Activated CD4-positive, alpha-beta memory T cell treated with anti-CD3 and anti-CD28 coated beads for 36 hours (primary cell): ENCODE measurements at regions not wholly inside any gene's neighbourhood (a gene's known extent, or its start where the extent isn't known, plus 50 kb on each side); places are given as distances from the start of the nearest gene placed in this dataset.
A peak's percentile ranks its signal among the peaks of the same experiment; 100 is the strongest.

ENCODE experiments used
- CTCF ChIA-PET: fragments of 350-600 bp; sonication (Branson Sonifier 250); formaldehyde crosslinking; loops from one replicate; lab custom pipeline; 2021; ENCODE audit warnings: antibody characterized with exemption, inconsistent platforms; lab: Charles Lee
- POLR2A ChIA-PET: fragments of 350-600 bp; sonication (Branson Sonifier 250); formaldehyde crosslinking; loops from one replicate; lab custom pipeline; 2021; ENCODE audit warnings: antibody characterized with exemption; lab: Charles Lee
- DNase-seq: peaks from one replicate; pipeline ENCODE4 v3.0.0-alpha.2; 2020
- H3K27ac Mint-ChIP-seq: one replicate; pipeline ENCODE4 v1.8.0; 2021; ENCODE audit warnings: mixed read lengths
- H3K27me3 Mint-ChIP-seq: one replicate; pipeline ENCODE4 v1.8.0; 2021; ENCODE audit warnings: mixed read lengths
- H3K36me3 Mint-ChIP-seq: one replicate; pipeline ENCODE4 v1.8.0; 2021; ENCODE audit warnings: mixed read lengths
- H3K4me1 Mint-ChIP-seq: one replicate; pipeline ENCODE4 v1.8.0; 2021; ENCODE audit warnings: low read depth, mixed read lengths
- H3K4me3 Mint-ChIP-seq: one replicate; pipeline ENCODE4 v1.8.0; 2021; ENCODE audit warnings: mild to moderate bottlenecking, mixed read lengths
- H3K9me3 Mint-ChIP-seq: one replicate; pipeline ENCODE4 v1.8.0; 2021; ENCODE audit warnings: mixed read lengths
- intact Hi-C: fragments of 100-400 bp; cut with micrococcal nuclease; formaldehyde crosslinking; loops from one replicate; pipeline ENCODE4 v1.15.1; 2023

GRCh38 chr3:106609666-106610301 lies 741.0 kb upstream of the CBLB start:
- peak overlapping the region; percentile 67 for H3K27ac Mint-ChIP-seq
- H3K4me3 Mint-ChIP-seq, result no peak overlapping the region
- POLR2A ChIA-PET, result interaction anchor here (0.6 to 1.5 kb wide), 3 partner anchors 171 to 395 kb away, joined by 3 to 5 read pairs (median 4); no protein-coding TSS in a partner anchor
- H3K4me1 Mint-ChIP-seq, result peaks cover 23% of the 10 kb centered on the region
- no peaks in the 10 kb centered on the region for H3K27me3 Mint-ChIP-seq
- CTCF ChIA-PET, result interaction anchor here (0.6 to 1.9 kb wide), 28 partner anchors 13 to 1090 kb away, joined by 3 to 14 read pairs (median 4); partner anchors contain the start of gene CBLB
- peaks cover 22% of the 10 kb centered on the region for H3K9me3 Mint-ChIP-seq
- H3K36me3 Mint-ChIP-seq, result peaks cover 15% of the 10 kb centered on the region
- intact Hi-C loops, result loop anchor here (1.0 to 10.0 kb wide), 10 partner anchors 77 to 1241 kb away; no protein-coding TSS in a partner anchor
- DNase-seq, result peak; percentile 76

- no peak overlapping the region for H3K4me3 Mint-ChIP-seq
- ChIA-PET POLR2A (interaction anchor here (1.1 to 1.5 kb wide), 2 partner anchors 182 to 395 kb away, joined by 3 to 4 read pairs; no protein-coding TSS in a partner anchor), CTCF (interaction anchor here (0.6 to 1.9 kb wide), 25 partner anchors 14 to 1091 kb away, joined by 3 to 14 read pairs (median 4); no protein-coding TSS in a partner anchor)
- DNase-seq, result no peak
- intact Hi-C loops, result no loop called here
- H3K4me1 Mint-ChIP-seq, result peaks cover 23% of the 10 kb centered on the region
- H3K9me3 Mint-ChIP-seq, result peaks cover 22% of the 10 kb centered on the region
- peaks cover 15% of the 10 kb centered on the region for H3K36me3 Mint-ChIP-seq
- no peaks in the 10 kb centered on the region for H3K27me3 Mint-ChIP-seq
- H3K27ac Mint-ChIP-seq, result no peak overlapping the region
Measured at GRCh38 chr3:106610362-106610959, 741.6 kb upstream of the CBLB start.

- POLR2A ChIA-PET, result no interaction called here
- DNase-seq, result no peak
- peaks cover 13% of the 10 kb centered on the region for H3K36me3 Mint-ChIP-seq
- peaks cover 23% of the 10 kb centered on the region for H3K4me1 Mint-ChIP-seq
- no peaks in the 10 kb centered on the region for H3K27me3 Mint-ChIP-seq
- CTCF ChIA-PET, result interaction anchor here (0.6 to 1.1 kb wide), 3 partner anchors 16 to 292 kb away, joined by 3 read pairs; no protein-coding TSS in a partner anchor
- peaks cover 22% of the 10 kb centered on the region for H3K9me3 Mint-ChIP-seq
- no peak overlapping the region for H3K4me3 Mint-ChIP-seq
- intact Hi-C loops, result no loop called here
- H3K27ac Mint-ChIP-seq, result no peak overlapping the region
Measured at GRCh38 chr3:106611116-106611515, 742.3 kb upstream of the CBLB start.

GRCh38 chr3:106611841-106612240 lies 743.0 kb upstream of the CBLB start:
- CTCF ChIA-PET, result interaction anchor here (0.6 to 1.0 kb wide), 2 partner anchors 16 to 293 kb away, joined by 3 read pairs; no protein-coding TSS in a partner anchor
- Mint-ChIP-seq H3K4me3 (no peak overlapping the region), H3K27ac (no peak overlapping the region), H3K27me3 (no peaks in the 10 kb centered on the region), H3K9me3 (peaks cover 21% of the 10 kb centered on the region), H3K36me3 (peaks cover 11% of the 10 kb centered on the region), H3K4me1 (peaks cover 23% of the 10 kb centered on the region)
- POLR2A ChIA-PET, result no interaction called here
- intact Hi-C loops, result no loop called here
- no peak for DNase-seq

GRCh38 chr3:106616556-106616955 lies 747.7 kb upstream of the CBLB start:
- POLR2A ChIA-PET, result no interaction called here
- intact Hi-C loops, result no loop called here
- DNase-seq, result no peak
- Mint-ChIP-seq H3K36me3 (peaks cover 11% of the 10 kb centered on the region), H3K9me3 (peaks cover 20% of the 10 kb centered on the region), H3K27me3 (no peaks in the 10 kb centered on the region), H3K27ac (no peak overlapping the region), H3K4me1 (no peaks in the 10 kb centered on the region), H3K4me3 (no peak overlapping the region)
- CTCF ChIA-PET, result no interaction called here

GRCh38 chr3:106617276-106617675 lies 748.5 kb upstream of the CBLB start:
- ChIA-PET CTCF (no interaction called here), POLR2A (no interaction called here)
- H3K4me1 Mint-ChIP-seq, result no peaks in the 10 kb centered on the region
- H3K27me3 Mint-ChIP-seq, result peaks cover 2% of the 10 kb centered on the region
- H3K4me3 Mint-ChIP-seq, result no peak overlapping the region
- no peak for DNase-seq
- peaks cover 20% of the 10 kb centered on the region for H3K9me3 Mint-ChIP-seq
- H3K36me3 Mint-ChIP-seq, result peaks cover 11% of the 10 kb centered on the region
- intact Hi-C loops, result no loop called here
- H3K27ac Mint-ChIP-seq, result no peak overlapping the region

GRCh38 chr3:106620646-106621045 lies 751.8 kb upstream of the CBLB start:
- peaks cover 7% of the 10 kb centered on the region for H3K36me3 Mint-ChIP-seq
- DNase-seq, result no peak
- peaks cover 17% of the 10 kb centered on the region for H3K9me3 Mint-ChIP-seq
- H3K4me3 Mint-ChIP-seq, result no peak overlapping the region
- ChIA-PET POLR2A (no interaction called here), CTCF (no interaction called here)
- H3K4me1 Mint-ChIP-seq, result no peaks in the 10 kb centered on the region
- no peak overlapping the region for H3K27ac Mint-ChIP-seq
- H3K27me3 Mint-ChIP-seq, result peaks cover 2% of the 10 kb centered on the region
- intact Hi-C loops, result no loop called here

- intact Hi-C loops, result no loop called here
- POLR2A ChIA-PET, result interaction anchor here (0.7 kb wide), 1 partner anchor 20 kb away, joined by 3 read pairs; no protein-coding TSS in a partner anchor
- no peak overlapping the region for H3K27ac Mint-ChIP-seq
- H3K27me3 Mint-ChIP-seq, result peaks cover 2% of the 10 kb centered on the region
- no peak for DNase-seq
- H3K9me3 Mint-ChIP-seq, result peaks cover 17% of the 10 kb centered on the region
- CTCF ChIA-PET, result interaction anchor here (0.6 to 1.2 kb wide), 2 partner anchors 14 to 442 kb away, joined by 3 to 5 read pairs; no protein-coding TSS in a partner anchor
- H3K36me3 Mint-ChIP-seq, result peaks cover 7% of the 10 kb centered on the region
- no peak overlapping the region for H3K4me3 Mint-ChIP-seq
- H3K4me1 Mint-ChIP-seq, result no peaks in the 10 kb centered on the region
Measured at GRCh38 chr3:106624154-106624553, 753.1 kb upstream of the CCDC54 start.

- Mint-ChIP-seq H3K27me3 (no peaks in the 10 kb centered on the region), H3K9me3 (peaks cover 16% of the 10 kb centered on the region), H3K27ac (no peak overlapping the region), H3K36me3 (peaks cover 7% of the 10 kb centered on the region), H3K4me3 (no peak overlapping the region), H3K4me1 (no peaks in the 10 kb centered on the region)
- DNase-seq, result no peak
- ChIA-PET POLR2A (no interaction called here), CTCF (no interaction called here)
- intact Hi-C loops, result no loop called here
Measured at GRCh38 chr3:106628407-106628806, 748.8 kb upstream of the CCDC54 start.

- DNase-seq, result no peak
- Mint-ChIP-seq H3K4me3 (no peak overlapping the region), H3K36me3 (no peaks in the 10 kb centered on the region), H3K27me3 (no peaks in the 10 kb centered on the region), H3K27ac (no peak overlapping the region), H3K4me1 (no peaks in the 10 kb centered on the region), H3K9me3 (peaks cover 7% of the 10 kb centered on the region)
- CTCF ChIA-PET, result no interaction called here
- POLR2A ChIA-PET, result no interaction called here
- intact Hi-C loops, result no loop called here
Measured at GRCh38 chr3:106629215-106629832, 747.9 kb upstream of the CCDC54 start.

GRCh38 chr3:106631373-106632108 lies 745.7 kb upstream of the CCDC54 start:
- no peak overlapping the region for H3K4me3 Mint-ChIP-seq
- H3K36me3 Mint-ChIP-seq, result no peaks in the 10 kb centered on the region
- no peaks in the 10 kb centered on the region for H3K9me3 Mint-ChIP-seq
- H3K4me1 Mint-ChIP-seq, result no peaks in the 10 kb centered on the region
- H3K27ac Mint-ChIP-seq, result no peak overlapping the region
- H3K27me3 Mint-ChIP-seq, result no peaks in the 10 kb centered on the region
- no peak for DNase-seq
- ChIA-PET POLR2A (no interaction called here), CTCF (interaction anchor here (0.5 to 0.6 kb wide), 2 partner anchors 69 to 212 kb away, joined by 3 read pairs; no protein-coding TSS in a partner anchor)
- intact Hi-C loops, result no loop called here
